ENCODE measurements at regions not wholly inside any gene's neighbourhood (a gene's known extent, or its start where the extent isn't known, plus 50 kb on each side); places are given as distances from the start of the nearest gene placed in this dataset.

GRCh38 chr1:66444438-66445265 lies 89.3 kb upstream of the SGIP1 start:
- Histone ChIP-seq H3K27me3 (replicated peaks in 1 of 4; ENCODE audit: control insufficient read depth in 3 of 4, extremely low read depth in 1 of 4, insufficient read depth in 3 of 4, low read length in 3 of 4) (no peaks in the 10 kb centered on the region), H2BK5ac (ENCODE audit: low read depth, low read length) (no peak overlapping the region), H2BK20ac (ENCODE audit: low read length) (no peak overlapping the region), H3K56ac (replicated peaks; ENCODE audit: insufficient read length, low read depth, low read length) (no peak overlapping the region), H2BK15ac (ENCODE audit: low read length) (no peak overlapping the region), H4K91ac (replicated peaks; ENCODE audit: insufficient read length, low read length) (no peak overlapping the region), H3K27ac (ENCODE audit: low read depth, low read length) (no peak overlapping the region), H3K4ac (replicated peaks; ENCODE audit: insufficient read length, low read depth, low read length) (no peak overlapping the region), H3K4me2 (ENCODE audit: insufficient read depth in 1 of 2, low read depth in 2 of 2, low read length in 2 of 2) (no peak overlapping the region), H2AK5ac (ENCODE audit: low read depth, low read length) (no peak overlapping the region), H3K18ac (ENCODE audit: extremely low read depth, low read length) (no peak overlapping the region), H4K8ac (ENCODE audit: extremely low read depth, insufficient read depth, low read length) (no peak overlapping the region), H2BK12ac (ENCODE audit: low read depth, low read length) (no peak overlapping the region), H4K5ac (ENCODE audit: insufficient read length, low read depth, low read length) (no peak overlapping the region), H2BK120ac (replicated peaks; ENCODE audit: low read depth, low read length) (no peak overlapping the region), H3K23ac (ENCODE audit: insufficient read length) (no peak overlapping the region), H3K23me2 (ENCODE audit: low read depth, low read length) (no peaks in the 10 kb centered on the region), H3K14ac (ENCODE audit: insufficient read length) (no peak overlapping the region), H3K36me3 (ENCODE audit: control insufficient read depth in 2 of 4, insufficient read depth in 4 of 4, low read length in 3 of 4) (no peaks in the 10 kb centered on the region), H4K20me1 (replicated peaks in 1 of 2; ENCODE audit: control insufficient read depth in 1 of 2, insufficient read depth in 2 of 2, low read length in 2 of 2) (no peaks in the 10 kb centered on the region), H3K79me2 (ENCODE audit: control insufficient read depth in 1 of 2, insufficient read depth in 2 of 2, low read length in 2 of 2) (no peaks in the 10 kb centered on the region), H2AFZ (ENCODE audit: low read length) (no peak overlapping the region), H3K4me1 (replicated peaks in 1 of 4; ENCODE audit: control insufficient read depth in 3 of 4, insufficient read depth in 4 of 4, low read length in 3 of 4) (peaks cover 0 to 6% (median 0%) of the 10 kb centered on the region in 4 experiments; a peak in 3 of 7 replicates), H3K4me3 (ENCODE audit: extremely low read depth in 1 of 4, insufficient read depth in 2 of 4, low read depth in 3 of 4, low read length in 4 of 4) (no peak overlapping the region), H3K9me3 (ENCODE audit: insufficient read depth in 2 of 2, low read depth in 1 of 2, low read length in 1 of 2) (no peaks in the 10 kb centered on the region), H3K9ac (replicated peaks in 1 of 4; ENCODE audit: extremely low read depth in 1 of 4, low read depth in 3 of 4, low read length in 3 of 4) (no peak overlapping the region), H3K79me1 (ENCODE audit: low read depth, low read length) (no peaks in the 10 kb centered on the region)
- ChIA-PET POLR2A (ENCODE audit: partially characterized antibody) (interaction anchor here (0.8 kb wide), 1 partner anchor 144 kb away, joined by 3 read pairs; no protein-coding TSS in a partner anchor), CTCF (ENCODE audit: partially characterized antibody) (interaction anchor here (0.7 to 6.8 kb wide), 22 partner anchors 9 to 484 kb away, joined by 3 to 273 read pairs (median 5); no protein-coding TSS in a partner anchor)
- DNase-seq (ENCODE audit: low read depth in 1 of 2, low spot score in 2 of 2): no peak
- WGBS, 2 experiments (ENCODE audit: extremely low coverage in 1 of 2, insufficient coverage in 1 of 2, insufficient read length in 1 of 2, insufficient replicate concordance in 2 of 2, low coverage in 1 of 2, low lambda C conversion rate in 2 of 2, missing lambda C conversion rate in 1 of 2): 75% methylated on average over 3 of the region's 3 CpGs; no CpG with 5 or more reads in 1 of the 2 experiments
- FAIRE-seq: no peak
- TF ChIP-seq HDAC6 (IDR thresholded peaks at IDR 0.05; ENCODE audit: low read depth, low read length): no peak
- TF ChIP-seq SP2 (IDR thresholded peaks at IDR 0.05; ENCODE audit: low read length): no peak
- no peak for TF ChIP-seq SAP30 (IDR thresholded peaks at IDR 0.05; ENCODE audit: insufficient read depth, insufficient replicate concordance, low read length)
- TF ChIP-seq RAD21 (IDR thresholded peaks at IDR 0.05 in 1 of 2, conservative IDR thresholded peaks at IDR 0.05 in 1 of 2; ENCODE audit: low read depth in 2 of 2, low read length in 2 of 2): no peak
- TF ChIP-seq GABPA (IDR thresholded peaks at IDR 0.05; ENCODE audit: borderline replicate concordance, insufficient read depth, low read length): no peak
- TF ChIP-seq RNF2 (IDR thresholded peaks at IDR 0.05; ENCODE audit: borderline replicate concordance, low read depth, low read length, missing control alignments, poor library complexity, severe bottlenecking): no peak
- no peak for TF ChIP-seq EZH2 (IDR thresholded peaks at IDR 0.05; ENCODE audit: low read depth, low read length, severe bottlenecking)
- no peak for TF ChIP-seq E2F6 (IDR thresholded peaks at IDR 0.05)
- no peak for TF ChIP-seq TBP (IDR thresholded peaks at IDR 0.05; ENCODE audit: low read depth, low read length)
- no peak for TF ChIP-seq KDM1A (IDR thresholded peaks at IDR 0.05; ENCODE audit: borderline replicate concordance, low read length)
- TF ChIP-seq TEAD4 (IDR thresholded peaks at IDR 0.05; ENCODE audit: low read depth, low read length): no peak

Measured in H1 (cell line).